ENCODE measurements at regions not wholly inside any gene's neighbourhood (a gene's known extent, or its start where the extent isn't known, plus 50 kb on each side); places are given as distances from the start of the nearest gene placed in this dataset.

GRCh38 chr7:106776618-106777347 is 88.3 kb upstream of the PIK3CG start:
- no peak for DNase-seq

- DNase-seq, result no peak
These were observed 87.3 kb upstream of the PIK3CG start for GRCh38 chr7:106777674-106778299.

- DNase-seq, result no peak
These were observed 86.3 kb upstream of the PIK3CG start for GRCh38 chr7:106778656-106779250.

GRCh38 chr7:106779877-106780276 is 85.2 kb upstream of the PIK3CG start:
- no peak for DNase-seq

GRCh38 chr7:106781007-106781406 is 84.1 kb upstream of the PIK3CG start:
- no peak for DNase-seq

- DNase-seq, result no peak
These were observed 83.1 kb upstream of the PIK3CG start for GRCh38 chr7:106781828-106782544.

GRCh38 chr7:106783286-106783685 is 81.8 kb upstream of the PIK3CG start:
- DNase-seq, result no peak

GRCh38 chr7:106788637-106789036 is 76.4 kb upstream of the PIK3CG start:
- no peak for DNase-seq

- no peak for DNase-seq
These were observed 73.6 kb upstream of the PIK3CG start for GRCh38 chr7:106791526-106791925.

GRCh38 chr7:106792233-106792926 is 72.7 kb upstream of the PIK3CG start:
- no peak for DNase-seq

GRCh38 chr7:106793015-106793975 is 71.8 kb upstream of the PIK3CG start:
- peak; percentile 43 for DNase-seq

- no peak for DNase-seq
These were observed 70.6 kb upstream of the PIK3CG start for GRCh38 chr7:106794276-106795083.

- no peak for DNase-seq
These were observed 69.8 kb upstream of the PIK3CG start for GRCh38 chr7:106795084-106795876.

GRCh38 chr7:106795877-106796231 is 69.2 kb upstream of the PIK3CG start:
- DNase-seq, result no peak

- no peak for DNase-seq
These were observed 67.1 kb upstream of the PIK3CG start for GRCh38 chr7:106797937-106798336.

GRCh38 chr7:106802589-106802988 is 62.5 kb upstream of the PIK3CG start:
- no peak for DNase-seq

- no peak for DNase-seq
These were observed 58.5 kb upstream of the PIK3CG start for GRCh38 chr7:106806556-106806955.

GRCh38 chr7:106807474-106807873 is 57.6 kb upstream of the PIK3CG start:
- no peak for DNase-seq

- DNase-seq, result no peak
These were observed 56.0 kb upstream of the PIK3CG start for GRCh38 chr7:106808967-106809635.

GRCh38 chr7:106811472-106811871 is 53.6 kb upstream of the PIK3CG start:
- no peak for DNase-seq
